Liver (tissue), 3 donors: ENCODE measurements at regions not wholly inside any gene's neighbourhood (a gene's known extent, or its start where the extent isn't known, plus 50 kb on each side); places are given as distances from the start of the nearest gene placed in this dataset.

Source experiments
- CTCF ChIP-seq: fragments of 150-350 bp; IDR thresholded peaks from 2 replicates; pipeline ENCODE4 v1.5.1; 2017; ENCODE audit warnings: improper control_type of control experiment, low read depth, low read length; ENCODE audit not compliant: missing input control
- MAX ChIP-seq: IDR thresholded peaks from 2 replicates; pipeline ENCODE4 v1.6.1; 2016; ENCODE audit warnings: antibody characterized with exemption
- RAD21 ChIP-seq, 2 donors: IDR thresholded peaks; 2 replicates each; pipeline ENCODE4 v1.6.1; 2016; ENCODE audit warnings: antibody characterized with exemption in 2 of 2, mild to moderate bottlenecking in 2 of 2
- SP1 ChIP-seq: IDR thresholded peaks from 2 replicates; pipeline ENCODE4 v1.6.1; 2018; ENCODE audit warnings: antibody characterized with exemption, mild to moderate bottlenecking
- TAF1 ChIP-seq: conservative IDR thresholded peaks from 2 replicates; pipeline ENCODE4 v1.6.1; 2016; ENCODE audit warnings: antibody characterized with exemption, mild to moderate bottlenecking
- YY1 ChIP-seq: IDR thresholded peaks from 2 replicates; pipeline ENCODE4 v1.6.1; 2016; ENCODE audit warnings: antibody characterized with exemption, mild to moderate bottlenecking
- donor health status: healthy.
- donor health status: healthy.

GRCh38 chr6:137964876-137965275, 97.8 kb downstream of the TNFAIP3 start:
- TF ChIP-seq CTCF (no peak), MAX (no peak), SP1 (no peak), TAF1 (no peak), YY1 (no peak), RAD21 (IDR thresholded peaks at IDR 0.05) (no peak)
